COLO668 (cell line): ENCODE measurements at regions not wholly inside any gene's neighbourhood (a gene's known extent, or its start where the extent isn't known, plus 50 kb on each side); places are given as distances from the start of the nearest gene placed in this dataset.

Source experiments
- DNase-seq: peaks from one replicate; lab custom pipeline; 2025; ENCODE audit not compliant: unreplicated experiment; lab: John Stamatoyannopoulos, UW

DNA sequence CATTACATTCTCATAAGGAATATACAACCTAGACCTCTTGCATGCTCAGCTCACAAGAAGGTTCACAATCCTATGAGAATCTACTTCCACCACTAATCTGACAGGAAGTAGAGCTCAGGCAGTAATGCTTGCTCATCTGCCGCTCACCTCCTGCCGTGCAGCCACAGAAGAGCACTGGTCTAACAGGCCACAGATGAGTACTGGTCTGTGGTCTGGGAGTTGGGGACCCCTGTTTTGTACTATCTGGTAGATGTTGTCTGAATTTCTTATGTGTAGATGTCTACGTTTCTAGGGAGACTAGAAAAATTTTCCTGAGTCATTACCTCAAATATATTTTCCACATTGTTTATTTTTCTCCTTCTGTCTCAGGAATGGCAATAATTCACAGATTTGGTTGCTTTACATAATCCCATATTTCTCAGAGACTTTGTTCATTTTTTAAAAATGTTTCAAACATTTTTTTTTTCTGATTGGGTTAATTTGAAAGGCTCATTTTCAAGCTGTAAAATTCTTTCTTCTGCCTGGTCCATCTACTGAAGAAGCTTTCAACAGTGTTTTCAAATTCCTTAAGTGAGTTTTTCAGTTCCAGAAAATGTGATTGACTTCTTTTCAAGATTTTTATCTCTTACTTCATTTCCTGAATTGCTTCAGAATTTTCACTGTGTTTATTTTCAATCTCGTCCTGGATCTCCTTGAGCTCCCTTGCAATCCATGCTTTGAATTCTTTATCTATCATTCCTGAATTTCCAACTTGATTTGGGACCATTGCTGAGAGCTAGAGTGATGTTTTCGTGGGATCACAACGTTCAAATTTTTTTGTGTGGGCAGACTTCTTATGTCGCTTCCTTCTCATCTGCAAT, 1322.2 kb downstream of the PCDH9 start:
- DNase-seq = no peak

DNA sequence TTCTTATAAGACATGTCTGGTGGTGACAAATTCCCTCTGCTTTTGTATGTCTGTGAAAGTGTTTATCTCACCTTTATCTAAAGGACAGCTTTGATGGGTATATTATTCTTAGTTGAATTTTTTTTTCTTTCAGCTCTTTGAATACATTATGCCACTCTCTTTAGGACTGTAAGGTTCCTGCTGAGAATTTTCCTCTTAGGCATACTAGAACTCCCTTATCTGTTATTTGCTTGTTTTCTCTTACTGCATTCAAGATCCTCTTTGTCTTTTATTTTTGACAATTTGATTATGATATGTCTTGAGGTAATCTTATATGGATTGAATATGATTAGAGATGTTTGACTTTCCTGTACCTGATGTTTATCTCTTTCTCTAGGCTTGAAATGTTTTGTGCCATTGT, 1328.4 kb downstream of the PCDH9 start:
- no peak for DNase-seq

- no peak for DNase-seq
Measured at GRCh38 chr13:65894049-65894448, 1336.1 kb downstream of the PCDH9 start.

DNA sequence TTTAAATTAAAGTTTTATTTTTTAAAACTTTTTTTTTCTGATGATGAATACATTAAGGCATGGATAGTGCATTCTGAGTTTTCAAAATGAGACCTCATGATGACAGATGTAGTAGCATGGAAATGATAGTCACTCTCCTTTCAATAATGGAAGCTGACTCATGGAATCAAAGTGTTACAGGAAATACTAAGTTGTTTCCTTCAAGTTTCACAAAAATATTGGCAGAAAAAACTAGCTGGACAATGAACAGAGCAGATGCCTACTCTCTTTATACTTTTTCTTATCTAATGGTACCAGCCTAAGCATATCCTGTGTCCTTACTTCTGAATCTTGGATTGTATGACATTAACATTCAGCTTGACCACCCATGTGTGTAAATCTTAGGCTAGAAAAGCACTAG, 1337.3 kb downstream of the PCDH9 start:
- DNase-seq = no peak

GRCh38 chr13:65889368-65889767, 1340.8 kb downstream of the PCDH9 start:
- DNase-seq = no peak

- no peak for DNase-seq
Measured at GRCh38 chr13:65882810-65883209, 1347.3 kb downstream of the PCDH9 start.

DNA sequence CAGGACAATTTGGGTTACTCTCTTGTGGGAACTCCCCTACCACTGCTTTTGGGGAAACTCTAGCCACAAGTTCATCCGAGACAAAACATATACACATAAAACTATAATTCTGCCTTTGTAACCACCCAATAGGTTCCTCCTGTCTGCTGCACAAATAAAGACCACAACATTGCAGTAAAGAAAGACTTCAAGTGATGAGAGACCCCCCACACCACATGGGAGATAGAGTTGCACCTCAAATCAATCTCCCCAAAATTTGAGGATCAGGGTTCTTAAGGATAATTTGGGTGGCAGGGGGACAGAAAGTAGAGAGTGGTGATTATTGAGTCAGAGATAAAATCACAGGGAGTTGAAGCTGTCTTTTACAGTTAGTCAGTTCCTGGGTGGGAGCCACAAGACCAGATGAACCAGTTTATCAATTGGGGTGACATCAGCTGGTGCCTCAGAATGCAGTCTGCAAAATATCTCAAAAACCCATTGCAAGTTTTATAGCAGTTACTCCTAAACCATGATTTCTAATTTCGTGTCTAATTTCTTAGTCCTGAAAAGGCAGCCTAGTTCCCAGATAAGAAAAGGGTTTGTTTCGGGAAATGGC, 1348.5 kb downstream of the PCDH9 start:
- DNase-seq = no peak

GRCh38 chr13:65875031-65875430, 1355.1 kb downstream of the PCDH9 start:
- DNase-seq = no peak

DNA sequence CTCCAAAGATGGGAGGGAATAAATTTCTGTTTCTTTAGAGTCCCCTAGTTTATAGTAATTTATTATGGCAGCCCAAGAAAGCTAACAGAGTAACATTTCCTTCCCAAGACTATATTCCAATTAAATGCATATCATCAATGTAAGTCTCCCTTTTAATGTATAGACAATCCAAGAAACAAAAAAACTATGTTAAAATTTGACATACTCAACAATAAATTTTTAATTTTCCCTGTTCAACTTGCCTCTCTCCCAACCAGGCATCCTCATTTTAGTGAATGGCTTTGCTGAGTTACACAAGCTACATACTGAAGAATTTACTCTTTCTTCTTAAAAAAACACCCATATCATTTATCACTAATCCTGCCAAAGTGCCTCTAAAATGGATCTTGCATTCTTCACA, 1357.7 kb downstream of the PCDH9 start:
- DNase-seq = no peak

DNA sequence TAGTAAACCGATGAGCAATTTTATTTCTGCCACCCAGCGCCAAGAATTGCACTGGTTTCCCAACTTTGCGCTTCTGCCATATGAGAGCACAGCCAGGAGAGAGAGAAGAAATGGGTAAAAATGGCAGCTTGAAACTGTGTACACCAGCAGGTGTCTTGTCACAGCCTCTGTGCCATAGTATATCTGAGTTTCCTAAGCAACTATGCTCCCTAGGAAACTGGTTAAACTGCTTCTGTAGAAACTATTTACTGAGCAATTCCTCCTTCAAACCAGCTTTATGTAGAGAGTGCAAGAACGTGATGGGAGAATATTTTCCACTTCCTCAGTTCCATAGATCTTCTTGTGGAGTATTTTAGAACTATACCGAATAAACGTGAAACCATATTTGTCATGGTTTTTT, 1361.3 kb downstream of the PCDH9 start:
- DNase-seq = no peak

- no peak for DNase-seq
Measured at GRCh38 chr13:65868099-65868498, 1362.0 kb downstream of the PCDH9 start.

DNA sequence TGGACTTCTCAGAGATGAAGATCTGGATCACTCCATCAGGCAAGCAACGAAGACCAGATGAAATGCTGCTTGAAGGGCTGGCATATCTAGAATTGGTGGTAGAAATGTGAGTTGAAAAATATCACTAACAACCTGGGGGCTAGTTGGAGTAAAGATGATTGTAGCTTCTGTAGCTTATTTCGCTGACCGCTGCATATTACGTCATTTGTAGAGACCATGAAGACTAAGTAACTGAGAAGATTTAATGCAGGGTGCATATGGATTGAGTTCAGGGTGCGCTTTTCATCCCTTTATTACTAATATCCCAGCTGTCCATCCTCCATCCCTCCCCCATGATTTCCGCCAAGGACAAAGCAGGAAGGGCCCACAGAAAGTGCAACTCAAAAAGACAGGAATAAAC, 1364.0 kb downstream of the PCDH9 start:
- DNase-seq = no peak

DNA sequence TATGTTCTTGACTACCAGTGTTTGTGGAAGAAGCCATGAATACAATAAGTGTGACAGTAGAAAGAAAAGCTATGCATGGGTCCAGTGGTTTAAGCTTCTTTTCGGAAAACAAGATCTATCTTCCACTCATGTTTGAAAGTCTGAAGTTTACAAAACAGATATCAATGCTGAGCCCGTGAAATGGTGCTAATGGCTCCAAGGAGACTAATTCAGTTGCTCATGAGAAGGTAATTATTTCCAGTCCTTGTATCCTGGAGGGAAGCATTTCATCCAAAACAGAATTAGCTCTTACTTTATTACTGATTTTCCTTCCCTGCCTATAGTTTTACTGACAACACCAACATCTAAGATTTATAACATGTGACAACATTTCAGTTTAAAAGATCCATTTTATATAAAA, 1364.9 kb downstream of the PCDH9 start:
- DNase-seq = no peak

GRCh38 chr13:65864039-65864438, 1366.1 kb downstream of the PCDH9 start:
- DNase-seq = no peak

GRCh38 chr13:65860306-65860705, 1369.8 kb downstream of the PCDH9 start:
- no peak for DNase-seq

- DNase-seq = no peak
Measured at GRCh38 chr13:65857942-65858565, 1372.1 kb downstream of the PCDH9 start.

DNA sequence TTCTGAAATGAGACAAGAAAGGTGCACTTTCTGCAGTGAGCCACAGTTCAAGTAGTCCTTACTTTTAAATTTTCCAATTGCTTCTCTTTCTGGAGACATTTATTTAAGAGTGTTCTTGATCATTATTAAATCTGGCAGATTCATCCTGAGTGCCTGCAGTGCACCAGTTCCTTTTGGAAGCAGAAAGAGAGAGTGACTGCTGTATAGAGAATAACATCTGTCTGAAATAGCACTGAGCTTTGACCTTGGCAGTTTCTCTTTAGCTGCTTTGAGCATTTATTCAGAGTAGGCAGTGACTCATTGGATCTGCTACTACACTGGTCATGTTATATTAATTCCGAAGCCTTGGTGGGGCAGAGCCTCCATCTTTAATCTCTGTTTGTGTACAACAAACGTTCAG, 1373.7 kb downstream of the PCDH9 start:
- no peak for DNase-seq

GRCh38 chr13:65855242-65855805, 1374.8 kb downstream of the PCDH9 start:
- no peak for DNase-seq

GRCh38 chr13:65854431-65854830, 1375.7 kb downstream of the PCDH9 start:
- DNase-seq = no peak

DNA sequence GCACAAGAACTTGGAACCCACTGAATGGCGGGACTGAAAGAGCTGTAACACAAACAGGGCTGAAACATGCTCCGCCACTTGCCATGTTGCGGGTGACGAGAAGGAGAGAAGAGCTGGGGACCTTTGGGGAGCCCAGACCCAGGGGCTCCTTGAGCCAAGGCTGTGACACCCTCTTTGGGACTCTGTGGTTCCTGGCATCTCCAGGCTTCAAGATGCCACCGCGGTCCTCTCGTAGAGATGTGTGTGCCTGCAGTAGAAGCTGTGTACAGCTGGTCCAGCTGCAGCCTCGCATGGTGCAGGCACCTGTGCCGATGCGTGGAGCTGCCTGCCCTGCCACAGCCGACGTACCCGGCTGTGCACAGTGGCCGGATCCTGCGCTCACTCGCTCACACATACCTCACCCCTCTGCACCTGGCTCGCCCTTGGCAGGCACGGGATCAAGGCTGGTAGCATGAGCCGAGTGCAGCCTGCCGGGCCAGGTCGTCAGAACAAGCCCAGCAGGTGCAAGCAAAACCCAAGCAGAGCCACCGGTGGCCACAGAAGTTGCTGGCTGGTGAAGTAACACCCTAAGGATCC, 1385.8 kb downstream of the PCDH9 start:
- no peak for DNase-seq

DNA sequence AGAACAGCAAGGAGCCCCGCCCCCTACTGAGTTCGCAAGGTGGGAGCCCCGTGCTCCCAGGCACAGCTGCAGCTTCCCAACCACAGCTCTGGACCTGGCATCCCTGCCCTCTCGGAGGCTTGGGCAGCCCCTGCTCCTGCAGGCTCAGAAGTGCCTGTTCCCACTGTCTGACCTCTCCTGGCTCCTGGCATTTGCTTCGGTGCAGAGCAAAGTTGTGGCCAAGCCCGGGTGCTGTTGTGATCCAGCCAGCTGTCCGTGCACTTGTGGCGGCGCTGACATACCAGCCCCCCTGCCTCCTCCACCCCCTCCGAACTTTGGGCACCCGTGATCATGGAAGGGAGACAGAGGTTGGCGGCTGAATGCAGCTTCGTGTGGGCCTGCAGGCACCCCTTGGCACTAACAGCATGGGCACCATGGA, 1386.8 kb downstream of the PCDH9 start:
- DNase-seq = no peak

GRCh38 chr13:65841156-65841555, 1389.0 kb downstream of the PCDH9 start:
- no peak for DNase-seq
